ENCODE measurements at regions not wholly inside any gene's neighbourhood (a gene's known extent, or its start where the extent isn't known, plus 50 kb on each side); places are given as distances from the start of the nearest gene placed in this dataset.

- no peak overlapping the region for H3K27ac Mint-ChIP-seq
- ATAC-seq (replicated peaks in 1 of 2) (no peak), DNase-seq (no peak)
- H3K27me3 Mint-ChIP-seq (ENCODE audit: low read depth), result no peaks in the 10 kb centered on the region
- H3K4me3 Mint-ChIP-seq, result no peak overlapping the region
- H3K36me3 Mint-ChIP-seq (ENCODE audit: insufficient read depth in 2 of 2), result no peaks in the 10 kb centered on the region
- no peaks in the 10 kb centered on the region for H3K4me1 Mint-ChIP-seq (ENCODE audit: low read depth)
- H3K9me3 Mint-ChIP-seq, result no peaks in the 10 kb centered on the region
Measured at GRCh38 chr18:60563082-60563481, 190.5 kb upstream of the MC4R start.

DNA sequence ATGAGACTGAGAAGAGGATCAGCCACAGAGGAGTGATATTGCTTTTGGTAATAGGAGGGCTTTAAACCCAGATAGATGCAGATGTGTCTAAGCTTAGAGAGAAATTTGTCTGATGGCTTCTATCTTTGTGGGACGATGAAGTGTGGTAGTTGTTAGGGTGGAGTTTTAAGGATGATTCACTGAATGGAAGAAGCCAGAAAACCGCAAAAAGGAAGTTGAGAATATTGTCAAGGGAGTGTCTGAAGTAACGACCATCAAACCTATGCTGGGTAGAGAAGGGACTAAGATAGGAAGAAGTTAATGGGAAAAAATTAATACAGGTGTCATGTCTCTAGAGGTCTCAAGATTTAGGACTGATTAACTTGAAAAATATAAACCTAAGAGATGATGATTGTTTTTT, 195.6 kb upstream of the MC4R start:
- ATAC-seq (replicated peaks in 1 of 2) (no peak), DNase-seq (no peak)
- no peak overlapping the region for H3K4me3 Mint-ChIP-seq
- H3K9me3 Mint-ChIP-seq, result no peaks in the 10 kb centered on the region
- no peaks in the 10 kb centered on the region for H3K4me1 Mint-ChIP-seq (ENCODE audit: low read depth)
- no peaks in the 10 kb centered on the region for H3K36me3 Mint-ChIP-seq (ENCODE audit: insufficient read depth in 2 of 2)
- no peak overlapping the region for H3K27ac Mint-ChIP-seq
- H3K27me3 Mint-ChIP-seq (ENCODE audit: low read depth), result no peaks in the 10 kb centered on the region

DNA sequence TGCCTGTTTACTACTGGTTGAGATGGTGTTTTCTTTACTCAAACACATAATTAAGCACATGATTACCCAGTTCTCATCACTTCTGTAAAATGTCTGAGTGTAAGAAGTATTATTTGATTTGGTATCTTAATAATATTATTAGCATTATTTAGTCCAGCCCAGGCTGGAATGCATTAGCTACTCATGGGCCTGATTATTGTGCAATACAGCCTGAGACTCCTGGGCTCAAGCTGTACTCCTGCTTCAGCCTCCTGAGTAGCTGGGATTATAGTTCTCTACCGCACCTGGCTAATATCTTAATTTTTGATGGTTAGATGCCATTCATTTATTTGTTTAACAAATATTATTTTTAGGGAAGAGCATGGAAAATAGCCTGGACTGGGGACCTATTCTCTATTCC, 197.6 kb upstream of the MC4R start:
- no peak overlapping the region for H3K4me3 Mint-ChIP-seq
- no peaks in the 10 kb centered on the region for H3K4me1 Mint-ChIP-seq (ENCODE audit: low read depth)
- DNase-seq, result no peak
- H3K36me3 Mint-ChIP-seq (ENCODE audit: insufficient read depth in 2 of 2), result no peaks in the 10 kb centered on the region
- ATAC-seq (replicated peaks in 1 of 2), result no peak
- no peaks in the 10 kb centered on the region for H3K27me3 Mint-ChIP-seq (ENCODE audit: low read depth)
- H3K27ac Mint-ChIP-seq, result no peak overlapping the region
- peaks cover 0 to 2% of the 10 kb centered on the region in 2 donors for H3K9me3 Mint-ChIP-seq

DNA sequence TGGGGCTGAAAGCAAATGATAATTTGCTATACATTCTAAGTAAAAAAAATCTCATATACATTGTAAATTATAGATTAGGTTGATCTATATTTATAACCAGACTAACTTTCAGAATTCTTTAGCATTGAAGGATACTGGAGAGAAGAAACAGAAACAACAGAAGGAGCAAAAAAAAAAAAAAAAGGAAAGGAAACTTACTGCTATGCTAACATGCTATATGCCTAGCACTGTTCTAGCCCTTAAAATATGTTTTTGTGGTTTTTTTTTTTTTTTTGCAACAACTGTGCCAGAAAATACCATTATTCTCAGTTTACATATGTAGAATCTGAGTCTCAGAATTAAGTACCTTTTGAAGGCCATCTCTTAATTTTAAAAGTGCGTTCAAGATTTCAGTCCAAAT, 204.9 kb upstream of the MC4R start:
- H3K9me3 Mint-ChIP-seq, result peaks cover 6 to 8% of the 10 kb centered on the region in 2 donors
- no peak overlapping the region for H3K27ac Mint-ChIP-seq
- no peaks in the 10 kb centered on the region for H3K36me3 Mint-ChIP-seq (ENCODE audit: insufficient read depth in 2 of 2)
- H3K4me3 Mint-ChIP-seq, result no peak overlapping the region
- no peak for ATAC-seq (replicated peaks in 1 of 2)
- no peaks in the 10 kb centered on the region for H3K4me1 Mint-ChIP-seq (ENCODE audit: low read depth)
- H3K27me3 Mint-ChIP-seq (ENCODE audit: low read depth), result no peaks in the 10 kb centered on the region
- no peak for DNase-seq

- DNase-seq (no peak), ATAC-seq (replicated peaks in 1 of 2) (no peak)
- no peaks in the 10 kb centered on the region for H3K4me1 Mint-ChIP-seq (ENCODE audit: low read depth)
- H3K27ac Mint-ChIP-seq, result no peak overlapping the region
- peaks cover 7 to 11% of the 10 kb centered on the region in 2 donors for H3K9me3 Mint-ChIP-seq
- no peak overlapping the region for H3K4me3 Mint-ChIP-seq
- H3K27me3 Mint-ChIP-seq (ENCODE audit: low read depth), result no peaks in the 10 kb centered on the region
- peaks cover 0 to 1% of the 10 kb centered on the region in 2 donors for H3K36me3 Mint-ChIP-seq (ENCODE audit: insufficient read depth in 2 of 2)
Measured at GRCh38 chr18:60585670-60586069, 213.1 kb upstream of the MC4R start.

DNA sequence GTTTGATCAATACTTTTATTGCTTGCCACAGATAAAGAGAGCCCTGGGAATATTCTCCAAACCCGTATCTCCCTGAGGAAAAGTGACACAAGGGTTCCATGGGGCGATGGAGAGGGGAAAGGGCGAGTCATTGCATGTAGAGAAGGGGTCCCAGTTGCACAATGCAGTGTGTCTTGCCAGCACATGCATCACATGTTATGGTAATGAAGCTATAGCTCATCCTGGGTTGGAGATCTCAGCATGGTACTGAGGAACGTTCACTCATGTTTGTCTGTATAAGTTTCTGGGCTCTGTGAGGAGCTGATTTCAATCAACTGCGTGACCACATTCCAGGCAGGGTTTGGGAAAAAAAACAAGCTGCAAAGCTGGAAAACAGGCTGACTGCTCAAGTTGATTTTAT, 220.7 kb upstream of the MC4R start:
- ATAC-seq (replicated peaks in 1 of 2), result no peak
- Mint-ChIP-seq H3K4me3 (no peak overlapping the region), H3K4me1 (ENCODE audit: low read depth) (no peaks in the 10 kb centered on the region)

GRCh38 chr18:60596928-60597327, 224.4 kb upstream of the MC4R start:
- Mint-ChIP-seq H3K9me3 (no peaks in the 10 kb centered on the region), H3K27ac (no peak overlapping the region), H3K36me3 (ENCODE audit: insufficient read depth in 2 of 2) (no peaks in the 10 kb centered on the region), H3K4me3 (no peak overlapping the region), H3K4me1 (ENCODE audit: low read depth) (no peaks in the 10 kb centered on the region), H3K27me3 (ENCODE audit: low read depth) (no peaks in the 10 kb centered on the region)
- ATAC-seq (replicated peaks in 1 of 2), result no peak
- DNase-seq, result no peak

More for the DNA sequence above, 220.7 kb upstream of the MC4R start:
- H3K36me3 Mint-ChIP-seq (ENCODE audit: insufficient read depth in 2 of 2), result no peaks in the 10 kb centered on the region
- DNase-seq, result no peak
- H3K27me3 Mint-ChIP-seq (ENCODE audit: low read depth), result no peaks in the 10 kb centered on the region
- H3K27ac Mint-ChIP-seq, result no peak overlapping the region
- no peaks in the 10 kb centered on the region for H3K9me3 Mint-ChIP-seq

GRCh38 chr18:60599267-60599666, 226.7 kb upstream of the MC4R start:
- no peaks in the 10 kb centered on the region for H3K9me3 Mint-ChIP-seq
- H3K4me1 Mint-ChIP-seq (ENCODE audit: low read depth), result no peaks in the 10 kb centered on the region
- H3K27me3 Mint-ChIP-seq (ENCODE audit: low read depth), result no peaks in the 10 kb centered on the region
- DNase-seq (no peak), ATAC-seq (replicated peaks in 1 of 2) (no peak)
- no peaks in the 10 kb centered on the region for H3K36me3 Mint-ChIP-seq (ENCODE audit: insufficient read depth in 2 of 2)
- no peak overlapping the region for H3K4me3 Mint-ChIP-seq
- no peak overlapping the region for H3K27ac Mint-ChIP-seq

- no peaks in the 10 kb centered on the region for H3K4me1 Mint-ChIP-seq (ENCODE audit: low read depth)
- H3K36me3 Mint-ChIP-seq (ENCODE audit: insufficient read depth in 2 of 2), result no peaks in the 10 kb centered on the region
- no peak for DNase-seq
- no peaks in the 10 kb centered on the region for H3K27me3 Mint-ChIP-seq (ENCODE audit: low read depth)
- no peak for ATAC-seq (replicated peaks in 1 of 2)
- H3K9me3 Mint-ChIP-seq, result no peaks in the 10 kb centered on the region
- no peak overlapping the region for H3K27ac Mint-ChIP-seq
- H3K4me3 Mint-ChIP-seq, result no peak overlapping the region
Measured at GRCh38 chr18:60599995-60600394, 227.4 kb upstream of the MC4R start.

- Mint-ChIP-seq H3K4me3 (no peak overlapping the region), H3K27me3 (ENCODE audit: low read depth) (no peaks in the 10 kb centered on the region), H3K9me3 (peaks cover 0 to 5% of the 10 kb centered on the region in 2 donors), H3K36me3 (ENCODE audit: insufficient read depth in 2 of 2) (no peaks in the 10 kb centered on the region), H3K27ac (no peak overlapping the region), H3K4me1 (ENCODE audit: low read depth) (no peaks in the 10 kb centered on the region)
- DNase-seq (no peak), ATAC-seq (replicated peaks in 1 of 2) (no peak)
Measured at GRCh38 chr18:60601249-60601648, 228.7 kb upstream of the MC4R start.

GRCh38 chr18:60623331-60623730, 250.8 kb upstream of the MC4R start:
- no peaks in the 10 kb centered on the region for H3K27me3 Mint-ChIP-seq (ENCODE audit: low read depth)
- H3K4me3 Mint-ChIP-seq, result no peak overlapping the region
- ATAC-seq (replicated peaks in 1 of 2), result no peak
- no peaks in the 10 kb centered on the region for H3K36me3 Mint-ChIP-seq (ENCODE audit: insufficient read depth in 2 of 2)
- H3K4me1 Mint-ChIP-seq (ENCODE audit: low read depth), result no peaks in the 10 kb centered on the region
- DNase-seq, result no peak
- H3K27ac Mint-ChIP-seq, result no peak overlapping the region
- peaks cover 0 to 5% of the 10 kb centered on the region in 2 donors for H3K9me3 Mint-ChIP-seq

DNA sequence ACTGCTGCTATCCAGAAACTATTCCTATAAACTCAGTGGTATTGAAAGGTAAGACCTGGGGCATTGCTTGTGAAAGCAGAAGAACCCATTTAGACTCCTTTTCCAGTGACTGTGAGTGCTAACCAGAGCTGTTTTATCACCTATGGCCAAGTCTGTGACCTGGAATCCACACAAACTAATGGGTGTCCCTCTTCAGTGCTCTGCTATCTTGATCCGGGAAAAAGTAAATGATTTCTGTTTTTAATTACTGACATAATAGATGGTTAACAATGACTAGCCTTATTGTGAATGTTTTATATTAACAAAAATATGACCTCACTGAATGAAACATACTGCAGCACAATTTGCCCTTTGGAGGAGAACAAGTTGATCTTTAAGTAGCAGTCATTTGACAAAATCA, 251.6 kb upstream of the MC4R start:
- Mint-ChIP-seq H3K27me3 (ENCODE audit: low read depth) (no peaks in the 10 kb centered on the region), H3K4me3 (no peak overlapping the region), H3K36me3 (ENCODE audit: insufficient read depth in 2 of 2) (no peaks in the 10 kb centered on the region), H3K27ac (no peak overlapping the region), H3K4me1 (ENCODE audit: low read depth) (no peaks in the 10 kb centered on the region), H3K9me3 (peaks cover 0 to 5% of the 10 kb centered on the region in 2 donors)
- DNase-seq, result no peak
- ATAC-seq (replicated peaks in 1 of 2), result no peak

DNA sequence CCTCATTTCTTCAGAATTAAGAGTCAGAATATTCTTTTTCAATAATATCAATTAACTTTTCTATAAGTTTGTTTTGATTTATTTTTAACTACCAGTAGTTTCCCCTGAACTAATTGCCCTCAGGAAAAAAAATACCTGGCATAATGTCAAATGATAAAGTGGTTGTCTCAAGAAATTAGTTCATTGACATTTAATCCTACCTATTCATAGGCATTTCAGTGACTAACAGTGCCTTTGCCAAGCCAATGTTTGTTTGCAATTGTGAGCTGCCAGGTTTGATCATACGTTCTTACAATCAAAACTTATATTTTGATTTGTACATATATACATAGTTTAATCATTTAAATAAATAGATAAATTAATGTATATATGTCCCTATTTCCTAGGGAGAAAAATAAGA, 267.3 kb upstream of the MC4R start:
- no peak for DNase-seq
- Mint-ChIP-seq H3K27ac (no peak overlapping the region), H3K36me3 (ENCODE audit: insufficient read depth in 2 of 2) (no peaks in the 10 kb centered on the region), H3K27me3 (ENCODE audit: low read depth) (no peaks in the 10 kb centered on the region), H3K9me3 (peaks cover 5% of the 10 kb centered on the region in 2 donors), H3K4me3 (no peak overlapping the region), H3K4me1 (ENCODE audit: low read depth) (no peaks in the 10 kb centered on the region)
- no peak for ATAC-seq (replicated peaks in 1 of 2)

GRCh38 chr18:60643009-60643408, 270.4 kb upstream of the MC4R start:
- H3K27ac Mint-ChIP-seq, result no peak overlapping the region
- no peak for DNase-seq
- peaks cover 2 to 5% of the 10 kb centered on the region in 2 donors for H3K9me3 Mint-ChIP-seq
- no peaks in the 10 kb centered on the region for H3K36me3 Mint-ChIP-seq (ENCODE audit: insufficient read depth in 2 of 2)
- no peak overlapping the region for H3K4me3 Mint-ChIP-seq
- ATAC-seq (replicated peaks in 1 of 2), result no peak
- no peaks in the 10 kb centered on the region for H3K27me3 Mint-ChIP-seq (ENCODE audit: low read depth)
- no peaks in the 10 kb centered on the region for H3K4me1 Mint-ChIP-seq (ENCODE audit: low read depth)

Data from activated T-cell treated with anti-CD3 and anti-CD28 coated beads, Interleukin-2, amount 50 U/mL, for 72 hours (primary cell).